Suprapubic skin (tissue), 4 donors: ENCODE measurements at regions not wholly inside any gene's neighbourhood (a gene's known extent, or its start where the extent isn't known, plus 50 kb on each side); places are given as distances from the start of the nearest gene placed in this dataset.

Experiments
- DNase-seq, 2 donors: peaks; one replicate each; pipeline ENCODE4 v3.0.0-alpha.2; 2019; ENCODE audit warnings: low spot score in 2 of 2
- H3K27ac ChIP-seq: fragments of 200-600 bp; sonication (generic); one replicate; pipeline ENCODE4 v1.5.1; 2019
- H3K27me3 ChIP-seq: fragments of 200-600 bp; sonication (generic); one replicate; pipeline ENCODE4 v1.5.1; 2019
- H3K36me3 ChIP-seq: fragments of 200-600 bp; sonication (generic); one replicate; pipeline ENCODE4 v1.5.1; 2019
- H3K4me1 ChIP-seq: fragments of 200-600 bp; sonication (generic); one replicate; pipeline ENCODE4 v1.5.1; 2019
- H3K4me3 ChIP-seq: fragments of 200-600 bp; sonication (generic); one replicate; pipeline ENCODE4 v1.5.1; 2019; ENCODE audit warnings: mild to moderate bottlenecking
- H3K9me3 ChIP-seq: fragments of 200-600 bp; sonication (generic); one replicate; pipeline ENCODE4 v1.5.1; 2019
- CTCF ChIP-seq, 2 donors: fragments of 200-600 bp in 1 of 2; fragments of 450-650 bp in 1 of 2; sonication (generic) in 1 of 2; IDR thresholded peaks; one replicate each; pipeline ENCODE4 v1.5.1; 2016 to 2019; ENCODE audit warnings: antibody characterized with exemption in 2 of 2, mild to moderate bottlenecking in 1 of 2, moderate library complexity in 1 of 2
- EP300 ChIP-seq: sonication (generic); formaldehyde crosslinking; IDR thresholded peaks from one replicate; pipeline ENCODE4 v1.6.1; 2017; ENCODE audit warnings: antibody characterized with exemption
- POLR2A ChIP-seq, 2 donors: fragments of 450-650 bp; IDR thresholded peaks; one replicate each; pipeline ENCODE4 v1.6.1; 2017; ENCODE audit warnings: antibody characterized with exemption in 2 of 2, mild to moderate bottlenecking in 2 of 2, moderate library complexity in 2 of 2
- POLR2AphosphoS5 ChIP-seq, 3 donors: sonication (generic); formaldehyde crosslinking; IDR thresholded peaks; one replicate each; pipeline ENCODE4 v1.6.1; 2017; ENCODE audit warnings: antibody characterized with exemption in 3 of 3
- WGBS: methylation state at CpG from one replicate; pipeline ENCODE4 v1.1.5; 2018; 5-methylcytosine and 5-hydroxymethylcytosine counted together

GRCh38 chr9:32011049-32011448, 373.4 kb upstream of the ACO1 start:
- peaks cover 13% of the 10 kb centered on the region for H3K9me3 ChIP-seq
- no peak for TF ChIP-seq EP300
- no peak for TF ChIP-seq POLR2AphosphoS5 (IDR thresholded peaks at IDR 0.05)
- no peak for TF ChIP-seq POLR2A (IDR thresholded peaks at IDR 0.05)
- TF ChIP-seq CTCF (IDR thresholded peaks at IDR 0.05): no peak
- no peak overlapping the region for H3K27ac ChIP-seq
- H3K4me3 ChIP-seq: no peak overlapping the region
- no peaks in the 10 kb centered on the region for H3K27me3 ChIP-seq
- WGBS: 83% methylated on average over 2 of the region's 2 CpGs
- no peaks in the 10 kb centered on the region for H3K36me3 ChIP-seq
- no peak for DNase-seq
- H3K4me1 ChIP-seq: no peaks in the 10 kb centered on the region

- DNase-seq: no peak
- Histone ChIP-seq H3K9me3 (peaks cover 13% of the 10 kb centered on the region), H3K36me3 (no peaks in the 10 kb centered on the region), H3K27me3 (no peaks in the 10 kb centered on the region), H3K4me1 (no peaks in the 10 kb centered on the region), H3K27ac (no peak overlapping the region), H3K4me3 (no peak overlapping the region)
- 73% methylated on average over 3 of the region's 5 CpGs for WGBS
- no peak for TF ChIP-seq EP300
- no peak for TF ChIP-seq POLR2A (IDR thresholded peaks at IDR 0.05)
- TF ChIP-seq CTCF (IDR thresholded peaks at IDR 0.05): no peak
- TF ChIP-seq POLR2AphosphoS5 (IDR thresholded peaks at IDR 0.05): no peak
Observed at GRCh38 chr9:32015795-32016194, 368.6 kb upstream of the ACO1 start.

- H3K36me3 ChIP-seq: no peaks in the 10 kb centered on the region
- WGBS: 87% methylated on average over 3 of the region's 3 CpGs
- H3K4me3 ChIP-seq: no peak overlapping the region
- no peak overlapping the region for H3K27ac ChIP-seq
- no peaks in the 10 kb centered on the region for H3K4me1 ChIP-seq
- no peaks in the 10 kb centered on the region for H3K9me3 ChIP-seq
- no peaks in the 10 kb centered on the region for H3K27me3 ChIP-seq
- TF ChIP-seq POLR2A (IDR thresholded peaks at IDR 0.05): no peak
- TF ChIP-seq POLR2AphosphoS5 (IDR thresholded peaks at IDR 0.05): no peak
- TF ChIP-seq EP300: no peak
- no peak for TF ChIP-seq CTCF (IDR thresholded peaks at IDR 0.05)
- no peak for DNase-seq
Observed at GRCh38 chr9:32045513-32045912, 338.9 kb upstream of the ACO1 start.

- no peaks in the 10 kb centered on the region for H3K27me3 ChIP-seq
- 41% methylated on average over 1 of the region's 1 CpG for WGBS
Observed at GRCh38 chr9:32067261-32067660, 317.2 kb upstream of the ACO1 start.

GRCh38 chr9:32069169-32069813, 315.2 kb upstream of the ACO1 start:
- Histone ChIP-seq H3K36me3 (no peaks in the 10 kb centered on the region), H3K27ac (no peak overlapping the region), H3K9me3 (no peaks in the 10 kb centered on the region), H3K4me1 (no peaks in the 10 kb centered on the region), H3K27me3 (no peaks in the 10 kb centered on the region), H3K4me3 (no peak overlapping the region)
- TF ChIP-seq POLR2A (IDR thresholded peaks at IDR 0.05): no peak
- no peak for TF ChIP-seq EP300
- TF ChIP-seq CTCF (IDR thresholded peaks at IDR 0.05): no peak
- DNase-seq: no peak
- 58% methylated on average over 9 of the region's 9 CpGs for WGBS

More at GRCh38 chr9:32067261-32067660, 317.2 kb upstream of the ACO1 start:
- TF ChIP-seq POLR2A (IDR thresholded peaks at IDR 0.05): no peak
- TF ChIP-seq CTCF (IDR thresholded peaks at IDR 0.05): no peak
- TF ChIP-seq EP300: no peak
- no peak for TF ChIP-seq POLR2AphosphoS5 (IDR thresholded peaks at IDR 0.05)
- no peak for DNase-seq
- Histone ChIP-seq H3K36me3 (no peaks in the 10 kb centered on the region), H3K9me3 (no peaks in the 10 kb centered on the region), H3K4me1 (no peaks in the 10 kb centered on the region), H3K4me3 (no peak overlapping the region), H3K27ac (no peak overlapping the region)
